BLaER1 (cell line): ENCODE measurements at regions not wholly inside any gene's neighbourhood (a gene's known extent, or its start where the extent isn't known, plus 50 kb on each side); places are given as distances from the start of the nearest gene placed in this dataset.

Experiments used
- H3K27ac ChIP-seq: shearing (Covaris generic); formaldehyde crosslinking; 2 replicates; pipeline ENCODE4 v1.8.1; 2022
- H3K27me3 ChIP-seq: shearing (Covaris generic); formaldehyde crosslinking; 2 replicates; pipeline ENCODE4 v1.8.1; 2022
- H3K36me3 ChIP-seq: shearing (Covaris generic); formaldehyde crosslinking; 2 replicates; pipeline ENCODE4 v1.8.1; 2022
- H3K4me1 ChIP-seq: shearing (Covaris generic); formaldehyde crosslinking; 2 replicates; pipeline ENCODE4 v1.8.1; 2022
- H3K4me2 ChIP-seq: shearing (Covaris generic); formaldehyde crosslinking; 2 replicates; pipeline ENCODE4 v1.8.1; 2022
- H3K4me3 ChIP-seq: shearing (Covaris generic); formaldehyde crosslinking; 2 replicates; pipeline ENCODE4 v1.8.1; 2022
- H3K9ac ChIP-seq: shearing (Covaris generic); formaldehyde crosslinking; 2 replicates; pipeline ENCODE4 v1.8.1; 2022
- H3K9me3 ChIP-seq: shearing (Covaris generic); formaldehyde crosslinking; 2 replicates; pipeline ENCODE4 v1.8.1; 2022
- H4K20me1 ChIP-seq: shearing (Covaris generic); formaldehyde crosslinking; 2 replicates; pipeline ENCODE4 v1.8.1; 2022
- Cebpa-rat ChIP-seq: shearing (Covaris generic); IDR thresholded peaks from 2 replicates; pipeline ENCODE4 v1.8.1; 2022

DNA sequence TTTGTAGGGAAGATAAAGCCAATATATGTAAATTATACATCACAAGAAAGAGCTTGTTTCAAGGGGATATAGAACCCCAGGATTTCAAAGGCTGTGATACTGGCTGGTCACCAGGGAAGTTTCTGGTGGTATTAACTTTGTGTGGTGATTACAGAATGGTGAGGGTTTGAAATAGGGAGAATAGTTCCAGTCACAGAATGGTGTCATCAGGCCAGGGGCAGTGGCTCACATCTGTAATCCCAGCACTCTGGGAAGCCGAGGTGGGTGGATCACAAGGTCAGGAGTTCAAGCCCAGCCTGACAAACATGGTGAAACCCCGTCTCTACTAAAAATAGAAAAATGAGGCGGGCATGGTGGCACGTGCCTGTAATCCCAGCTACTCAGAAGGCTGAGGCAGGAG lies 183.8 kb upstream of the XYLT1 start:
- H3K9me3 ChIP-seq: no peaks in the 10 kb centered on the region
- H4K20me1 ChIP-seq: no peaks in the 10 kb centered on the region
- no peak overlapping the region for H3K9ac ChIP-seq
- no peaks in the 10 kb centered on the region for H3K36me3 ChIP-seq
- H3K4me1 ChIP-seq: peaks cover 9% of the 10 kb centered on the region
- TF ChIP-seq Cebpa-rat: no peak
- no peaks in the 10 kb centered on the region for H3K27me3 ChIP-seq
- H3K27ac ChIP-seq: no peak overlapping the region
- no peak overlapping the region for H3K4me2 ChIP-seq
- H3K4me3 ChIP-seq: no peak overlapping the region

DNA sequence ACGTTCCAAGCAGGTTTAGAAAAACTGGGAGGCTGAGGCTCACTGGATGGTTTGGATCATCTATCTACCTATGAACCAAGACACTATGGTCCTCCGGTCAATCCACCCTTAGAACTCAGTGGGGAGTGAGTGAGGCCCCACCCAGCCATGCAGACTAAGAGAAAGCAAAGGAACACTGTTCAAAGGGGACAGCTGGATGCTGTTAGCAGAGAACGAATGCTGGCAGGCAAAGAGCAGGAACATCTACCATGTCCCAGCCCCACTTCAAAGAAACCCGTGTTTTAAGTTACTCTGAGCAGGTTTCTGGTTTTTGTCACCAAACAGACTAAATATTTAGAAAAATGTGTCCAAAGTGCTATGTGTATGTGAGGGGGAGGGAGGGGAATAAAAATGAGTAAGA lies 183.4 kb upstream of the XYLT1 start:
- no peak overlapping the region for H3K4me3 ChIP-seq
- H3K4me1 ChIP-seq: peaks cover 9% of the 10 kb centered on the region
- no peaks in the 10 kb centered on the region for H4K20me1 ChIP-seq

DNA sequence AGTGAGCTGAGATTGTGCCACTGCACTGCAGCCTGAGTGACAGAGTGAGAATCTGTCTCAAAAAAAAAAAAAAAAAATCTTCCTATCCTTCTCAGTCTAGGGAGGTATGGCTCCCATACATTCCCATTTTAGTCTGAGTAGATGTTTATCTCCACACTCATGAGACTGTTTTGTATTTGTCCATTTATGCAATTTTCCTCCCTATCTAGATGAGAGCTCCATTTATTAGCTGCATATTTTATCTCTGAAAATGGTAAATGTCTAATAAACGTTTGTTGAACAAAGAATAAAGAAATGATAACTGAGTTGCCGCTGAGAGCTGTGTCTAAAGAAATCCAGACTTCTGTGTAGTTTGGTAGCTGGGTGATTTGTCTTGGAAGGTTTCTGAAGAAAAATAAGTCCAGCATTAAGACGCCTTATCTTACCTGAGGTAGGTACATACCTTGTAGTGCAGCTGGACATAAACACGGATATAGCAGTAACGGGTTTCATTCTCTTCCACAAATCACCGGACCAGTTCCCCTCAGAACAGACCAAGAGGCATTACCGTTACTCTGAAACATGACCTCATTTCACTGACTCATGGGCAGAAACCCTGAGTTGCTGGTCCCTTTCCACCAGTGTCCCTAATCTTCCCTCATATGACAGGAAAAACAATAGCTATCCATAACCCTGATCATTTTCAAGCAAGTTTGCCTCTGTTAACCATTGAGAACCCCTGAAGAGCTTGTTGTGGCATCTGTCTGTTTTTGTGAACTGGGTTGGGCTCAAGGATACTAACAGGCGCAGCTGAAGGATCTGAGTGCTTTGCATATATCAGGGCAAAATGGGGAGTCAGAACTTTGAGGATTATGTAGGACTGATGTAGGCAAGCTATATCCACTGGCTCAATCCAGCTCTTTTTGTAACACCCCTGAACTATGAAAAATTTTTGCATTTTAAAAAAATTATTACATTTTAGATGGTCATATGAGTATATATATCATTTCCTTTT lies 177.4 kb upstream of the XYLT1 start:
- no peak overlapping the region for H3K9ac ChIP-seq
- H3K4me2 ChIP-seq: no peak overlapping the region
- no peaks in the 10 kb centered on the region for H3K9me3 ChIP-seq
- no peaks in the 10 kb centered on the region for H4K20me1 ChIP-seq
- no peak overlapping the region for H3K4me3 ChIP-seq
- TF ChIP-seq Cebpa-rat: no peak
- H3K27me3 ChIP-seq: no peaks in the 10 kb centered on the region
- peaks cover 9% of the 10 kb centered on the region for H3K4me1 ChIP-seq
- H3K27ac ChIP-seq: no peak overlapping the region
- H3K36me3 ChIP-seq: no peaks in the 10 kb centered on the region

More for the DNA sequence above, 183.4 kb upstream of the XYLT1 start:
- H3K4me2 ChIP-seq: no peak overlapping the region
- H3K9ac ChIP-seq: no peak overlapping the region
- no peaks in the 10 kb centered on the region for H3K36me3 ChIP-seq
- TF ChIP-seq Cebpa-rat: no peak
- no peaks in the 10 kb centered on the region for H3K9me3 ChIP-seq
- no peaks in the 10 kb centered on the region for H3K27me3 ChIP-seq
- no peak overlapping the region for H3K27ac ChIP-seq

DNA sequence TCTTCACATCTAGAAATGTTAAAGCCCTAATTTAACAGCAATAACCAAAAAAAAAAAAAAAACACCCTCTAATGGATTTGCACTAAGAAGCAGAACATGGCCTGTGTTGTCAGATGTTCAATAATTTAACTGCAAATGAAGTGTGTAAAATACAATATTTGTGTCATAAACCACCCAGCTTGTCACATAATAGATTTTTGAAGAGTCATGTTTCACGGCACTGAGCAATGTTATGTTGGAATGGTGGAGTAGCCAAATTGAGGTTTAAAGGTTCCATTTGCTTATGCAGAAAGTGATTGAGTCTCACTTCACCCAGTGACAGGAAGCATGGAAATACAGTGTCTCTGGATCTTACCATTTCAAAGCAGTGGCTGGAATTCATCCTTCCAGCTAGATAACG lies 173.2 kb upstream of the XYLT1 start:
- Histone ChIP-seq H3K4me1 (no peaks in the 10 kb centered on the region), H3K9me3 (no peaks in the 10 kb centered on the region), H3K27ac (no peak overlapping the region), H3K36me3 (no peaks in the 10 kb centered on the region), H3K9ac (no peak overlapping the region), H3K4me2 (no peak overlapping the region), H3K4me3 (no peak overlapping the region), H3K27me3 (no peaks in the 10 kb centered on the region), H4K20me1 (no peaks in the 10 kb centered on the region)
- TF ChIP-seq Cebpa-rat: no peak

DNA sequence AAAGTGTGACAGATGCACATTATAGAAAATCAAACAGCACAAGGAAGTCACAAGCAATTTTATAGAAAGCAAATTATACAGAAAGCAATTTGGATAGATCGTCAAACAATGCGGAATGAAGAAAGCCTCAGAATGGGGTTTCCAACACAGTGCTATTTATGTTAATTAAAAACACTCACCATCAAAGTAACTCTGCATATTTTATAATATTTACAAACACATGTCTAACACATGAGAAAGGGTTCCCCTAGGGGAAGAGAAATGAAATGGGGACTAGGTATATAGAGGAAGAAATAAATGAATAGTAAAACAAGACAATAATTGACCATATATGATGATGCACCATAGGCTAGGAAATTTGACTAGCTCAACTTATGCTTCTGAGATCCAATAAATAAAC lies 171.2 kb upstream of the XYLT1 start:
- TF ChIP-seq Cebpa-rat: no peak
- Histone ChIP-seq H3K9me3 (peaks cover 11% of the 10 kb centered on the region), H3K27ac (no peak overlapping the region), H3K4me1 (no peaks in the 10 kb centered on the region), H3K27me3 (no peaks in the 10 kb centered on the region), H3K4me3 (no peak overlapping the region), H4K20me1 (no peaks in the 10 kb centered on the region), H3K4me2 (no peak overlapping the region), H3K36me3 (no peaks in the 10 kb centered on the region), H3K9ac (no peak overlapping the region)

DNA sequence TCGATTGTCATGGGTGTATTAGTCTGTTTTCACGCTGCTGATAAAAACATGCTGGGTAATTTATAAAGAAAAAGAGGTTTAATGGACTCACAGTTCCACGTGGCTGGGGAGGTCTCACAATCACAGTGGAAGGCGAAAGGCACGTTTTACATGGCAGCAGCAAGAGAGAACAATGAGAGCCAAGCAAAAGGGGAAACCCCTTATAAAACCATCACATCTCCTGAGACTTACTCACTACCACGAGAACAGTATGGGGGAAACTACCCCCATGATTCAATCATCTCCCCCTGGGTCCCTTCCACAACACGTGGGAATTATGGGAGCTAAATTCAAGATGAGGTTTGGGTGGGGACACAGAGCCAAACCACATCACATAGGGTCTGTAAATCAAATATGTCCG lies 167.4 kb upstream of the XYLT1 start:
- Histone ChIP-seq H3K4me3 (no peak overlapping the region), H3K27me3 (no peaks in the 10 kb centered on the region), H3K36me3 (no peaks in the 10 kb centered on the region), H3K4me1 (no peaks in the 10 kb centered on the region), H3K4me2 (no peak overlapping the region), H3K9ac (no peak overlapping the region), H3K27ac (no peak overlapping the region), H3K9me3 (peaks cover 11% of the 10 kb centered on the region), H4K20me1 (no peaks in the 10 kb centered on the region)
- no peak for TF ChIP-seq Cebpa-rat

DNA sequence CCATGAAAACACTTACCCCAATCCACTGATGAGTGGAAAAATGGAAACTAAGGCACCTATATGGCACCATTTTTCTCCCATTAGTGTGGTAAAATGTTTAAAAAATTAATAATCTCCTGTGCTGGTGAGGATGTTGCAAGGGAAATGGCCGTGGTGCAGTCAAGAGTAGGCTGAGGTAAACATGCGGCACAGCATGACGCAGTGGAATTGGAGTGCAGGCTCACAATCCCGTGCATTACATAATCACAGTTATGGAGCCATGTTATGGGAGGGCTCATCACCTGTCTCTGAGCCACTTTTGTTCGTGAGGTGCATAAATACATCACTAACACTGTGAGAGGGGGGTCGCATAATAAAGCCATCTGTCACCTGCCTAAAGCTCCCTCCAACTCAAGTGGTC lies 164.4 kb upstream of the XYLT1 start:
- no peak for TF ChIP-seq Cebpa-rat
- Histone ChIP-seq H3K9me3 (peaks cover 11% of the 10 kb centered on the region), H3K9ac (no peak overlapping the region), H3K27me3 (no peaks in the 10 kb centered on the region), H3K4me2 (no peak overlapping the region), H3K27ac (no peak overlapping the region), H4K20me1 (no peaks in the 10 kb centered on the region), H3K4me1 (no peaks in the 10 kb centered on the region), H3K36me3 (no peaks in the 10 kb centered on the region), H3K4me3 (no peak overlapping the region)

DNA sequence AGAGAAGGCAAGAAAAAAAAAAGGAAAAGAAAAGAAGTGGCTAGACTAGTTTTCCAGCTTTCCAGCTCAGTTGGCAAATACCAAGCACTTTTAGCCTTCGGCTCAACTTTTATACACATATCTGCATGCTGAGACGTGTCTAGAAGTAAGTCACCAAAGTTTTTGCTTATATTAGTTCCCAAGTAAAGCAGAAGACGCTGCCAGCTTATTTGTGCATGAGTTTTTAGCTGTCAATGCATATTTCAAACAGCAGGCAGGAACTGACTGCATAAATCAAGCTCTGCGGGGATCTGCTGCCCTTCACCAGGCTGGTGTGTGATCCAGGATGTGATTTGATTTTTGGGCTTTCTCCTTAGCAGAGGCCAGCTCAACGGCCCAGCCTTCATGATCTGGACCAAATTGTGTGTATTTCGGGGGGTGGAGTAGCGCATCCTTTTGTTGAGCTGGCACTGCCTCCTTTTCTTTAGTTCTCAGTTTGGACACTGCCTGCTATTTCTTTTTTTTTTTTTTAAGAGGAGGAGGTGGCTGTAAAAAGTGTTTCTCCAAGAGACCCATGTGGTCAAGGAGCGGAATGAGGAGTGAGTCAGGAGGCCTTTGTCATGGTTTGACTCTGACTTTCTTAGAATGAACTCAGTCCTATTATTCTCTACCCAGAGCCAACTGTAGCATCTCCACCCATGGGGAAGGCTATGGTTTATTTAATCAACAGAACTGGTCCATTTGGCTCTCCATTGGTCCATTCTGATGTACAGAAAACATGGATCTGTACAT lies 162.6 kb upstream of the XYLT1 start:
- Histone ChIP-seq H3K9ac (no peak overlapping the region), H3K27me3 (no peaks in the 10 kb centered on the region), H3K36me3 (no peaks in the 10 kb centered on the region), H4K20me1 (no peaks in the 10 kb centered on the region), H3K4me2 (no peak overlapping the region), H3K9me3 (peaks cover 8% of the 10 kb centered on the region), H3K27ac (no peak overlapping the region), H3K4me3 (no peak overlapping the region), H3K4me1 (no peaks in the 10 kb centered on the region)
- TF ChIP-seq Cebpa-rat: no peak

DNA sequence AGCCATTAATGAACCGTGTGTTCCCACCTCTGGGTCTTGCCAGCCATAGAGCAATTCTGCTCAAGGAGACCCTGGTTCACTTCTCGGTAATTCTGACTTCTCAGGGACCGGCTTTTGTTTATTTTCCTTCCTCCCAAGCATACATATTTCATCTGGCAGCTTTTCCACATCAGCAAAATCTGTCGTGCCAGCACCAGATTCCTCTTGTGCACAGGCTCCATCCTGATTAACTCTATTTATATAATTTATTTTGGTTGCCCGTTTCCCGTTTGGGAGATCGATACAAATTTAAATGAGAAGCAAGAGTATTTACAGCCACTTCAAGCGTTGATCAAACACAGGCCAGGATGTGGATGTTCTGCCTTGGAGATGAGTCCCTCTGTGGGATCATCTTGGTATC lies 161.9 kb upstream of the XYLT1 start:
- Histone ChIP-seq H4K20me1 (no peaks in the 10 kb centered on the region), H3K9ac (no peak overlapping the region), H3K4me1 (no peaks in the 10 kb centered on the region), H3K4me2 (no peak overlapping the region), H3K9me3 (peaks cover 2% of the 10 kb centered on the region), H3K27me3 (no peaks in the 10 kb centered on the region), H3K27ac (no peak overlapping the region), H3K4me3 (no peak overlapping the region), H3K36me3 (no peaks in the 10 kb centered on the region)
- no peak for TF ChIP-seq Cebpa-rat

DNA sequence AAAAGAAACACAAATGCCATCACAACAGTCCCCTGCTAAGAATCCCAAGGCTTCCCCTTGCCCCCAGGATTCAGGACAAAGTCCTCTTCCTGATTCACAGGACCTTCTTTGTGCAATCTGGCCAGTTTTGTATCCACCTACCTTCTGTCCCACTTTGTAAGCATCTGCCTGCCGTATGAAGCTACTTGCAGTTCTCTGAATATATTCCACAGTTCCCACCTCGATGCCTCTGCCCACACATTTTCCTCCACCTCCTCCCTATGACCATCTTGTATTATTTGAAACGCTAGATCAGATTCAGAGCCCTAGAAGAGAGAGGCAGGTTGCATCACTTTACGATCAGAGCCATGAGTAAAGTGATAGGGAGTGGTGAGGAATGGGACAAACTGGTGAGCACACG lies 159.2 kb upstream of the XYLT1 start:
- Histone ChIP-seq H3K4me2 (no peak overlapping the region), H3K4me3 (no peak overlapping the region), H3K27me3 (no peaks in the 10 kb centered on the region), H3K4me1 (no peaks in the 10 kb centered on the region), H3K9ac (no peak overlapping the region), H3K9me3 (peaks cover 14% of the 10 kb centered on the region), H3K27ac (no peak overlapping the region), H4K20me1 (no peaks in the 10 kb centered on the region), H3K36me3 (no peaks in the 10 kb centered on the region)
- no peak for TF ChIP-seq Cebpa-rat
